Natural killer cell (primary cell): ENCODE measurements at regions not wholly inside any gene's neighbourhood (a gene's known extent, or its start where the extent isn't known, plus 50 kb on each side); places are given as distances from the start of the nearest gene placed in this dataset.
A peak's percentile ranks its signal among the peaks of the same experiment; 100 is the strongest.

ENCODE experiments used
- ATAC-seq, 3 donors: fragments of 150-1000 bp in 2 of 3; fragments of 200-7000 bp in 1 of 3; cut with Tn5 transposase; 1 replicate in 1 of 3; 2 replicates in 2 of 3; pipeline ENCODE4 v1.10.0; 2021; ENCODE audit warnings: mild to moderate bottlenecking in 2 of 3, moderate library complexity in 2 of 3
- DNase-seq, 2 donors: peaks; one replicate each; pipeline versions ENCODE4 v3.0.0 to v3.0.0-alpha.2; 2013 to 2021; ENCODE audit warnings: mixed read lengths in 1 of 2
- H3K27ac ChIP-seq: one replicate; pipeline ENCODE4 v1.5.1; 2013; ENCODE audit warnings: mild to moderate bottlenecking, low read length
- H3K27me3 ChIP-seq: one replicate; pipeline ENCODE4 v1.6.1; 2013; ENCODE audit warnings: low read length; ENCODE audit not compliant: control insufficient read depth, insufficient read depth
- H3K36me3 ChIP-seq: one replicate; pipeline ENCODE4 v1.6.1; 2013; ENCODE audit warnings: low read length; ENCODE audit not compliant: control insufficient read depth, insufficient read depth
- H3K4me1 ChIP-seq: one replicate; pipeline ENCODE4 v1.6.1; 2013; ENCODE audit warnings: low read length; ENCODE audit not compliant: control insufficient read depth, insufficient read depth
- H3K4me3 ChIP-seq: one replicate; pipeline ENCODE4 v1.5.1; 2013; ENCODE audit warnings: low read length
- H3K9me3 ChIP-seq: one replicate; pipeline ENCODE4 v1.6.1; 2013; ENCODE audit warnings: low read length; ENCODE audit not compliant: control insufficient read depth, insufficient read depth
- H3K27ac Mint-ChIP-seq, 2 donors: one replicate each; pipeline ENCODE4 v1.8.0; 2022; ENCODE audit warnings: mild to moderate bottlenecking in 2 of 2, mixed read lengths in 2 of 2, moderate library complexity in 1 of 2
- H3K27me3 Mint-ChIP-seq, 2 donors: one replicate each; pipeline ENCODE4 v1.8.0; 2022; ENCODE audit warnings: low read depth in 2 of 2, mixed read lengths in 2 of 2
- H3K36me3 Mint-ChIP-seq: one replicate; pipeline ENCODE4 v1.8.0; 2022; ENCODE audit warnings: mixed read lengths
- H3K4me1 Mint-ChIP-seq, 2 donors: one replicate each; pipeline ENCODE4 v1.8.0; 2022; ENCODE audit warnings: mixed read lengths in 2 of 2
- H3K4me3 Mint-ChIP-seq: one replicate; pipeline ENCODE4 v1.8.0; 2022; ENCODE audit warnings: mild to moderate bottlenecking, moderate library complexity, mixed read lengths
- H3K9me3 Mint-ChIP-seq, 2 donors: one replicate each; pipeline ENCODE4 v1.8.0; 2022; ENCODE audit warnings: mixed read lengths in 2 of 2
- WGBS: methylation state at CpG from one replicate; pipeline ENCODE4 v1.1.7; 2013; ENCODE audit warnings: missing lambda C conversion rate; ENCODE audit not compliant: insufficient coverage; 5-methylcytosine and 5-hydroxymethylcytosine counted together
- intact Hi-C: fragments of 100-400 bp; cut with micrococcal nuclease; formaldehyde crosslinking; loops from one replicate; pipeline ENCODE4 v1.14.2; 2022
- TF ChIP-seq, protein P1 (sequence below): fragments of 200-600 bp; IDR thresholded peaks from one replicate; pipeline ENCODE4 v1.8.0; 2022; ENCODE audit warnings: antibody characterized with exemption

DNA sequence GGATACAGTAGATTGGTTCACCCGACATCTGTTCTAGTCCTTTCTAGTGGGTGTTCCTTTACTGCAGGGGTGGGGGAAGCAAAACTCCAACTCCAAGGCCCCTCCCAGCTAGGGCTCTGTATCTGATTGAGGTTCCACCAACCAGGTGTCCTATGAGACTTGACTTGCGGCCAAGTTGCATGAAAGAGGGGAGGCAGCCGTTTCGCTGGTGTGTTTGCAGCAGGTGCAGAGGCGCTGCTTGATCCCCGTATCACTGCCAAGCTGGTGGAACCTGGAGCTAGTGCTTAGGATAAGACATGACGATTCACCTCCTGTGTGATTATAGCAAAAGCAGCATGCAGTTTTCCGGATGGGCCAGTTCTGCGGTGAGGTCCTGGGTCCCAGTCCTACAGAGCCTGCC lies 338.2 kb downstream of the UQCRFS1 start:
- Mint-ChIP-seq H3K4me1 (no peaks in the 10 kb centered on the region), H3K9me3 (no peaks in the 10 kb centered on the region), H3K4me3 (no peak overlapping the region), H3K27me3 (no peaks in the 10 kb centered on the region), H3K36me3 (no peaks in the 10 kb centered on the region), H3K27ac (no peak overlapping the region)
- TF ChIP-seq, protein P1, sequence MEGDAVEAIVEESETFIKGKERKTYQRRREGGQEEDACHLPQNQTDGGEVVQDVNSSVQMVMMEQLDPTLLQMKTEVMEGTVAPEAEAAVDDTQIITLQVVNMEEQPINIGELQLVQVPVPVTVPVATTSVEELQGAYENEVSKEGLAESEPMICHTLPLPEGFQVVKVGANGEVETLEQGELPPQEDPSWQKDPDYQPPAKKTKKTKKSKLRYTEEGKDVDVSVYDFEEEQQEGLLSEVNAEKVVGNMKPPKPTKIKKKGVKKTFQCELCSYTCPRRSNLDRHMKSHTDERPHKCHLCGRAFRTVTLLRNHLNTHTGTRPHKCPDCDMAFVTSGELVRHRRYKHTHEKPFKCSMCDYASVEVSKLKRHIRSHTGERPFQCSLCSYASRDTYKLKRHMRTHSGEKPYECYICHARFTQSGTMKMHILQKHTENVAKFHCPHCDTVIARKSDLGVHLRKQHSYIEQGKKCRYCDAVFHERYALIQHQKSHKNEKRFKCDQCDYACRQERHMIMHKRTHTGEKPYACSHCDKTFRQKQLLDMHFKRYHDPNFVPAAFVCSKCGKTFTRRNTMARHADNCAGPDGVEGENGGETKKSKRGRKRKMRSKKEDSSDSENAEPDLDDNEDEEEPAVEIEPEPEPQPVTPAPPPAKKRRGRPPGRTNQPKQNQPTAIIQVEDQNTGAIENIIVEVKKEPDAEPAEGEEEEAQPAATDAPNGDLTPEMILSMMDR, result no peak
- Histone ChIP-seq H3K4me1 (no peaks in the 10 kb centered on the region), H3K4me3 (no peak overlapping the region), H3K27me3 (no peaks in the 10 kb centered on the region), H3K27ac (no peak overlapping the region), H3K9me3 (no peaks in the 10 kb centered on the region), H3K36me3 (no peaks in the 10 kb centered on the region)
- no peak for DNase-seq
- no peak for ATAC-seq
- intact Hi-C loops, result loop anchor here (5.0 kb wide), 2 partner anchors 137 to 907 kb away; no protein-coding TSS in a partner anchor
- 95% methylated on average over 9 of the region's 9 CpGs for WGBS

DNA sequence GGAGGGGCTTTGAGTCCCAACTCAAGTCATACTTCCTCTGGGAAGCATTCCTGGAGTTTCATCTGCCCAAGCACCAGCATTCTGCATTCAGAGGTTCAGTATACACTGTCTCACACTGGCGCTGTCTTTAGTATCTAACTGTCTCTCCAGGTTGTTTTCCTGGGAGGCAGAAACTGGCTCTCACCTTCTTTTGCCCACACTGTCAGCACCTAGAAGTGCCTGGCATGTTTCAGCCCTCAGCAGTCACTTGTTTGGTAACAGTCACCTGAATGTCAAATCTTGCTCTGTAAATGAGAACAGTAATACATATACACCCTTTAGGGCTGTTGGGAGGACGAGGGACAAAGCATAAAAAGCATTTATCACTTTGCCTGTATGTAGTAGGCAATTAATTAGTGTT lies 339.6 kb downstream of the UQCRFS1 start:
- Mint-ChIP-seq H3K4me3 (no peak overlapping the region), H3K27ac (no peak overlapping the region)

DNA sequence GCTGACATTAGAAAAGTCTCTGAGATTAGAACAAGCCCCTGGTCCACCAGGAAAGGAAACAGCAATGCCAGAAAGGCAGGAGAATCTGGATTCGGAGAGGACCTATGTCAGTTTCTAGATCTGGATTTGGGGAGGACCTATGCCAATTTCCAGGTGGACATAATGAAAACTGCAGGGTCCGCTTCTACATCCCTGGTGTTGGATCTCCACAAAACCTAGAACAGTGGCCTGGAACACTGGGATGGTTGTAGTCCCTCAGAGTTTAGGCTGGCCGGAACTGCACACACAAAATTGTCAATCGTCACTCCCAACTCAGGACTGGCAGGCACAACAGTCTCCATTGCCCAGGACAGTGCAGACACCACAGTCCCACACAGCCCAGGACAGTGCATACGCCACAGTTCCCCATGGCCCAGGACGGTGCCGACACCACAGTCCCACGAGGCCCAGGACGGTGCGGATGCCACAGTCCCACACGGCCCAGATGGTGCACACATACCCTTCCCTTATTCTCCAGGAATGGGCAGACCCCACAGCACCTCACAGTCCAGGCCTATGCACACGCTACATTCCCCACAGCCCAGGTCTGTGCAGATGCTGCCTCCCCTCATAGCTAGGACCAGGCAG lies 341.7 kb downstream of the UQCRFS1 start:
- TF ChIP-seq, protein P1, result no peak
- ATAC-seq, result peak in 1 of 3 donors; percentile 35
- no peaks in the 10 kb centered on the region for H3K27me3 ChIP-seq

More for the DNA sequence above, 339.6 kb downstream of the UQCRFS1 start:
- Histone ChIP-seq H3K27me3 (no peaks in the 10 kb centered on the region), H3K4me3 (no peak overlapping the region), H3K27ac (no peak overlapping the region), H3K9me3 (no peaks in the 10 kb centered on the region), H3K36me3 (no peaks in the 10 kb centered on the region), H3K4me1 (no peaks in the 10 kb centered on the region)
- DNase-seq (no peak), ATAC-seq (no peak)
- Mint-ChIP-seq H3K4me1 (no peaks in the 10 kb centered on the region), H3K9me3 (no peaks in the 10 kb centered on the region), H3K27me3 (peaks cover 0 to 4% of the 10 kb centered on the region in 2 donors), H3K36me3 (no peaks in the 10 kb centered on the region)
- WGBS, result 96% methylated on average over 1 of the region's 2 CpGs
- TF ChIP-seq, protein P1, result no peak
- intact Hi-C loops, result no loop called here

DNA sequence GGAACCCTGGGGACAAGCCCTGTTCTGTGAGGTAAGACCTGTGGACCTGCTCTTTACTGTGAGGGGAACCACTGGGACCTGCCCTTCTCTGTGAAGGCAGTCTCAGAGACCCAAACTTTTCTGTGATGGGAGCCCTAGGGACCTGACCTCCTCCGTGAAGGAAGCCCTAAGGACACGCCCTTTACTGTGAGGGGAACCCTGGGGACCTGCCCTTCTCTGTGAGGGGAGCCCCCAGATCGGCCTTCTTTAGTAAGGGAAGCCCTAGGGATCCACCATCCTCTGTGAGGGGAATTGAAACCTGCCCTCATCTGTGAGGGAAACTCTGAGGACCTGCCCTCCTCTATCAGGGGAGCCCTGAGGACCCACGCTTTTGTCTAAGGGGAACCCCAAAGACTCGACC lies 343.5 kb downstream of the UQCRFS1 start:
- no peaks in the 10 kb centered on the region for H3K36me3 Mint-ChIP-seq
- peaks cover 0 to 4% of the 10 kb centered on the region in 2 donors for H3K27me3 Mint-ChIP-seq
- ATAC-seq (no peak), DNase-seq (no peak)
- H3K27ac Mint-ChIP-seq, result no peak overlapping the region
- no peaks in the 10 kb centered on the region for H3K9me3 ChIP-seq
- intact Hi-C loops, result no loop called here
- no peak overlapping the region for H3K4me3 Mint-ChIP-seq
- TF ChIP-seq, protein P1, result no peak
- H3K27me3 ChIP-seq, result no peaks in the 10 kb centered on the region
- no peaks in the 10 kb centered on the region for H3K9me3 Mint-ChIP-seq
- H3K4me3 ChIP-seq, result no peak overlapping the region
- H3K27ac ChIP-seq, result no peak overlapping the region
- H3K4me1 ChIP-seq, result no peaks in the 10 kb centered on the region
- H3K36me3 ChIP-seq, result no peaks in the 10 kb centered on the region
- H3K4me1 Mint-ChIP-seq, result no peaks in the 10 kb centered on the region
- 54% methylated on average over 4 of the region's 5 CpGs for WGBS

More for the DNA sequence above, 341.7 kb downstream of the UQCRFS1 start:
- Histone ChIP-seq H3K36me3 (no peaks in the 10 kb centered on the region), H3K27ac (no peak overlapping the region), H3K4me3 (no peak overlapping the region), H3K4me1 (no peaks in the 10 kb centered on the region), H3K9me3 (no peaks in the 10 kb centered on the region)
- Mint-ChIP-seq H3K9me3 (no peaks in the 10 kb centered on the region), H3K36me3 (no peaks in the 10 kb centered on the region), H3K4me1 (no peaks in the 10 kb centered on the region), H3K27me3 (peaks cover 0 to 4% of the 10 kb centered on the region in 2 donors), H3K4me3 (no peak overlapping the region), H3K27ac (no peak overlapping the region)
- WGBS, result 89% methylated on average over 12 of the region's 12 CpGs
- intact Hi-C loops, result no loop called here
- no peak for DNase-seq
